K562 (cell line): ENCODE measurements at regions not wholly inside any gene's neighbourhood (a gene's known extent, or its start where the extent isn't known, plus 50 kb on each side); places are given as distances from the start of the nearest gene placed in this dataset.

Source experiments
- ATAC-seq: fragments of 200-7000 bp; cut with Tn5 transposase; 3 replicates; pipeline ENCODE4 v1.9.1; 2020; ENCODE audit warnings: moderate library complexity
- BruUV-seq: library from RNA; stranded (reverse); fragments of 400-500 nt; replicated peaks from 2 replicates; lab custom pipeline; 2021; lab: Mats Ljungman, UMichigan
- CTCF ChIA-PET: fragments of 300-600 bp; formaldehyde crosslinking; extraction: SDS; loops from one replicate; lab custom pipeline; 2021; ENCODE audit warnings: low intra/inter-chr PET ratio; lab: Yijun Ruan, JAX
- POLR2A ChIA-PET: fragments of 300-600, 350-650 bp; sonication (Branson Sonifier 250); formaldehyde crosslinking; extraction: SDS; loops from one replicate; lab custom pipeline; 2021; ENCODE audit warnings: antibody characterized with exemption, inconsistent platforms; lab: Yijun Ruan, JAX
- DNase-seq, 4 experiments: peaks; one replicate each; pipeline versions ENCODE4 v3.0.0 to v3.0.0-alpha.2; 2011 to 2018; ENCODE audit warnings: low spot score in 3 of 4, mixed read lengths in 3 of 4; ENCODE audit errors: extremely low read depth in 1 of 4
- FAIRE-seq: peaks from 2 replicates; lab custom pipeline; 2011; peaks lifted over from hg19 to GRCh38; lab: Jason Lieb, UNC
- H2AFZ ChIP-seq: 2 replicates; pipeline ENCODE4 v1.6.0; 2011; ENCODE audit warnings: low read depth, low read length, control low read depth, inconsistent platforms
- H3K27ac ChIP-seq: fragments of 200-600 bp; 3 replicates; pipeline ENCODE4 v1.8.0; 2011; ENCODE audit warnings: low read depth, mild to moderate bottlenecking, control low read depth, inconsistent platforms, low read length, moderate library complexity, mixed read lengths; ENCODE audit errors: extremely low read depth
- H3K27me3 ChIP-seq, 2 experiments: fragments of 300-600 bp in 1 of 2; 2 replicates in 1 of 2; 3 replicates in 1 of 2; pipeline versions ENCODE4 v1.6.0 to v1.8.0; 2011; ENCODE audit warnings: inconsistent platforms in 2 of 2, low read length in 2 of 2, mild to moderate bottlenecking in 1 of 2, mixed read lengths in 1 of 2, moderate library complexity in 1 of 2; ENCODE audit not compliant: control insufficient read depth in 2 of 2, insufficient read depth in 2 of 2
- H3K36me3 ChIP-seq: fragments of 300-600 bp; 3 replicates; pipeline ENCODE4 v1.8.0; 2011; ENCODE audit warnings: mild to moderate bottlenecking, low read length, inconsistent platforms; ENCODE audit not compliant: control insufficient read depth, insufficient read depth
- H3K4me1 ChIP-seq, 2 experiments: fragments of 200-600 bp in 1 of 2; replicated peaks in 1 of 2; 2 replicates in 1 of 2; 3 replicates in 1 of 2; pipeline versions ENCODE4 v1.5.1 to v1.8.0; 2011; ENCODE audit warnings: inconsistent platforms in 2 of 2, low read length in 2 of 2, mild to moderate bottlenecking in 1 of 2, mixed read lengths in 1 of 2, moderate library complexity in 1 of 2; ENCODE audit not compliant: control insufficient read depth in 2 of 2, insufficient read depth in 2 of 2
- H3K4me2 ChIP-seq: 2 replicates; pipeline ENCODE4 v1.6.1; 2011; ENCODE audit warnings: low read length, control low read depth, inconsistent platforms, mixed read lengths; ENCODE audit not compliant: insufficient read depth
- H3K4me3 ChIP-seq: fragments of 200-600 bp; sonication (generic), shearing (Covaris generic); 2 replicates; pipeline ENCODE4 v1.5.1; 2016; ENCODE audit warnings: control low read depth, inconsistent platforms
- H3K79me2 ChIP-seq: fragments of 200-600 bp; 3 replicates; pipeline ENCODE4 v1.8.0; 2011; ENCODE audit warnings: low read length, inconsistent platforms; ENCODE audit not compliant: control insufficient read depth, insufficient read depth
- H3K9ac ChIP-seq, 2 experiments: 2 replicates each; pipeline versions ENCODE4 v1.6.0 to v1.6.1; 2011; ENCODE audit warnings: low read depth in 2 of 2, low read length in 2 of 2, control low read depth in 1 of 2, inconsistent platforms in 1 of 2, mild to moderate bottlenecking in 1 of 2, mixed read lengths in 1 of 2; ENCODE audit not compliant: insufficient read depth in 1 of 2
- H3K9me1 ChIP-seq: one replicate; pipeline ENCODE4 v1.6.0; 2011; ENCODE audit warnings: inconsistent platforms, mild to moderate bottlenecking, low read length, moderate library complexity; ENCODE audit not compliant: control insufficient read depth, insufficient read depth
- H3K9me3 ChIP-seq: replicated peaks from 2 replicates; pipeline ENCODE4 v1.5.1; 2011; ENCODE audit warnings: low read depth, low read length, inconsistent platforms; ENCODE audit not compliant: control insufficient read depth, insufficient read depth
- H4K20me1 ChIP-seq: replicated peaks from 2 replicates; pipeline ENCODE4 v1.6.1; 2011; ENCODE audit warnings: low read length, inconsistent platforms, mixed read lengths; ENCODE audit not compliant: control insufficient read depth, insufficient read depth
- BDP1 ChIP-seq: IDR thresholded peaks from 3 replicates; pipeline ENCODE4 v1.6.1; 2011; ENCODE audit not compliant: insufficient read length, insufficient read depth
- HEY1 ChIP-seq: fragments of 250-450 bp; sonication (Bioruptor Pico); IDR thresholded peaks from 2 replicates; pipeline ENCODE4 v1.5.0; 2020; ENCODE audit warnings: mild to moderate bottlenecking, moderate library complexity, borderline replicate concordance
- NCOA6 ChIP-seq: fragments of 450-650 bp; IDR thresholded peaks from 2 replicates; pipeline ENCODE4 v1.6.1; 2017; ENCODE audit warnings: mild to moderate bottlenecking
- RHOXF2B ChIP-seq: fragments of 250-450 bp; sonication (Bioruptor Pico); conservative IDR thresholded peaks from 2 replicates; pipeline ENCODE4 v1.5.1; 2021
- TCF7 ChIP-seq: sonication (generic); IDR thresholded peaks from 2 replicates; pipeline ENCODE4 v1.6.1; 2016; ENCODE audit warnings: antibody characterized with exemption, borderline replicate concordance
- ZNF436 ChIP-seq: fragments of 250-450, 450-650 bp; sonication (Bioruptor Pico); formaldehyde crosslinking; IDR thresholded peaks from 2 replicates; pipeline ENCODE4 v1.7.0; 2020; ENCODE audit warnings: mild to moderate bottlenecking
- WGBS: fragments of 100-300 bp; shearing (Covaris generic); methylation state at CpG from one replicate; pipeline ENCODE4 v1.1.6; 2016; ENCODE audit warnings: low coverage, mixed read lengths; ENCODE audit not compliant: insufficient coverage; ENCODE audit errors: missing lambda C conversion rate; 5-methylcytosine and 5-hydroxymethylcytosine counted together
- in situ Hi-C: fragments of 300-500 bp; cut with MboI; formaldehyde crosslinking; loops from 4 replicates; pipeline ENCODE4 v1.15.0; 2018; ENCODE audit warnings: inconsistent platforms, mixed read lengths
- intact Hi-C: fragments of 100-400 bp; cut with micrococcal nuclease; formaldehyde crosslinking; loops from 2 replicates; pipeline ENCODE4 v1.14.2; 2022
- TF ChIP-seq, protein P1 (sequence below): fragments of 450-650 bp; IDR thresholded peaks from 2 replicates; pipeline ENCODE4 v1.6.1; 2016; ENCODE audit warnings: mild to moderate bottlenecking, moderate library complexity
- TF ChIP-seq, protein P2 (sequence below): fragments of 450-650 bp; formaldehyde crosslinking; IDR thresholded peaks from 2 replicates; pipeline ENCODE4 v1.4.0; 2022; ENCODE audit warnings: mild to moderate bottlenecking, moderate library complexity
- TF ChIP-seq, protein P3 (sequence below): fragments of 450-650 bp; IDR thresholded peaks from 2 replicates; pipeline ENCODE4 v1.6.1; 2016; ENCODE audit warnings: antibody characterized with exemption

DNA sequence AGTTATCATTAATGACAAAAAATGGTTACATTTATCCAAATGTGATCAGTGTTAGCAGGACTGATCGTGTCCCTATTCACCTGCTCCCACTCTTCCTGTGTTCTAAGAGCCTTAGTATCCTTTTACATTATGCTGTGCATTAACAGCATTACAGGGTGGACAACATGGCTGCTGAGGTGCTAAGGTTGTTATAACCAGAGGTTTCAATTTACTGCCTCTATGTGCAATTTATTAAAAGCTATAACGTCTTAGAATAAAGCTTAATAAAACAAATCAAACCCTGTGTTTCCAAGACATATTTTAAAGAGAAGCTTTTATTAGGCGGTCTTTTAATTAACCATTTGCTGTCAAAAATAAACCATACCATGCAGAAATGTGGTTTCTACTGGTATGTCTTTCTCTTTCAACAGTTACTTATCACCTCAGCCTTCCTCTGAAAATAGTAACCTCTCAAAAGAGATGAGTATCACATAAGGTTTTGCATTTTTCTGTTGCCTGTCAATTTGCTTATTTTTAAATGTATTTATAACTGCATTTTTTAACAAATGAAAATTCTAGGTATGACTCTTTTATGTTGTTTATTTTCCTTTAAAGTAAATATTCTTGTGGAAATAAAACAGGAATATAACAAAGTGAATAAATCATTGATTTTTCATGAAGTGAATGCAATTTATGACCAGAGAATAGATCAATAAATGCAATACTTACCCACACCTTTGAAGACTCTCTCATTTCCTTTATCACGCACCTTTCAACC is 849.8 kb upstream of the SORCS1 start:
- in situ Hi-C loops = no loop called here

More for the DNA sequence above, 849.8 kb upstream of the SORCS1 start:
- intact Hi-C loops = no loop called here
- DNase-seq = no peak
- Histone ChIP-seq H3K36me3 (no peaks in the 10 kb centered on the region), H3K9me1 (no peaks in the 10 kb centered on the region), H2AFZ (no peak overlapping the region), H4K20me1 (no peaks in the 10 kb centered on the region), H3K79me2 (no peaks in the 10 kb centered on the region), H3K4me1 (no peaks in the 10 kb centered on the region), H3K9me3 (no peaks in the 10 kb centered on the region), H3K27me3 (no peaks in the 10 kb centered on the region), H3K9ac (no peak overlapping the region), H3K4me2 (no peak overlapping the region), H3K27ac (no peak overlapping the region), H3K4me3 (no peak overlapping the region)
- BruUV-seq = no TSS peak
- CTCF ChIA-PET = no interaction called here
- no peak for FAIRE-seq
- POLR2A ChIA-PET = no interaction called here
- WGBS = 0% methylated on average over 4 of the region's 4 CpGs
- no peak for ATAC-seq
- no peak for TF ChIP-seq BDP1
- no peak for TF ChIP-seq ZNF436 (CRISPR knock-in tag)
- TF ChIP-seq RHOXF2B (CRISPR knock-in tag) = no peak
- TF ChIP-seq NCOA6 = no peak
- TF ChIP-seq, protein P1, sequence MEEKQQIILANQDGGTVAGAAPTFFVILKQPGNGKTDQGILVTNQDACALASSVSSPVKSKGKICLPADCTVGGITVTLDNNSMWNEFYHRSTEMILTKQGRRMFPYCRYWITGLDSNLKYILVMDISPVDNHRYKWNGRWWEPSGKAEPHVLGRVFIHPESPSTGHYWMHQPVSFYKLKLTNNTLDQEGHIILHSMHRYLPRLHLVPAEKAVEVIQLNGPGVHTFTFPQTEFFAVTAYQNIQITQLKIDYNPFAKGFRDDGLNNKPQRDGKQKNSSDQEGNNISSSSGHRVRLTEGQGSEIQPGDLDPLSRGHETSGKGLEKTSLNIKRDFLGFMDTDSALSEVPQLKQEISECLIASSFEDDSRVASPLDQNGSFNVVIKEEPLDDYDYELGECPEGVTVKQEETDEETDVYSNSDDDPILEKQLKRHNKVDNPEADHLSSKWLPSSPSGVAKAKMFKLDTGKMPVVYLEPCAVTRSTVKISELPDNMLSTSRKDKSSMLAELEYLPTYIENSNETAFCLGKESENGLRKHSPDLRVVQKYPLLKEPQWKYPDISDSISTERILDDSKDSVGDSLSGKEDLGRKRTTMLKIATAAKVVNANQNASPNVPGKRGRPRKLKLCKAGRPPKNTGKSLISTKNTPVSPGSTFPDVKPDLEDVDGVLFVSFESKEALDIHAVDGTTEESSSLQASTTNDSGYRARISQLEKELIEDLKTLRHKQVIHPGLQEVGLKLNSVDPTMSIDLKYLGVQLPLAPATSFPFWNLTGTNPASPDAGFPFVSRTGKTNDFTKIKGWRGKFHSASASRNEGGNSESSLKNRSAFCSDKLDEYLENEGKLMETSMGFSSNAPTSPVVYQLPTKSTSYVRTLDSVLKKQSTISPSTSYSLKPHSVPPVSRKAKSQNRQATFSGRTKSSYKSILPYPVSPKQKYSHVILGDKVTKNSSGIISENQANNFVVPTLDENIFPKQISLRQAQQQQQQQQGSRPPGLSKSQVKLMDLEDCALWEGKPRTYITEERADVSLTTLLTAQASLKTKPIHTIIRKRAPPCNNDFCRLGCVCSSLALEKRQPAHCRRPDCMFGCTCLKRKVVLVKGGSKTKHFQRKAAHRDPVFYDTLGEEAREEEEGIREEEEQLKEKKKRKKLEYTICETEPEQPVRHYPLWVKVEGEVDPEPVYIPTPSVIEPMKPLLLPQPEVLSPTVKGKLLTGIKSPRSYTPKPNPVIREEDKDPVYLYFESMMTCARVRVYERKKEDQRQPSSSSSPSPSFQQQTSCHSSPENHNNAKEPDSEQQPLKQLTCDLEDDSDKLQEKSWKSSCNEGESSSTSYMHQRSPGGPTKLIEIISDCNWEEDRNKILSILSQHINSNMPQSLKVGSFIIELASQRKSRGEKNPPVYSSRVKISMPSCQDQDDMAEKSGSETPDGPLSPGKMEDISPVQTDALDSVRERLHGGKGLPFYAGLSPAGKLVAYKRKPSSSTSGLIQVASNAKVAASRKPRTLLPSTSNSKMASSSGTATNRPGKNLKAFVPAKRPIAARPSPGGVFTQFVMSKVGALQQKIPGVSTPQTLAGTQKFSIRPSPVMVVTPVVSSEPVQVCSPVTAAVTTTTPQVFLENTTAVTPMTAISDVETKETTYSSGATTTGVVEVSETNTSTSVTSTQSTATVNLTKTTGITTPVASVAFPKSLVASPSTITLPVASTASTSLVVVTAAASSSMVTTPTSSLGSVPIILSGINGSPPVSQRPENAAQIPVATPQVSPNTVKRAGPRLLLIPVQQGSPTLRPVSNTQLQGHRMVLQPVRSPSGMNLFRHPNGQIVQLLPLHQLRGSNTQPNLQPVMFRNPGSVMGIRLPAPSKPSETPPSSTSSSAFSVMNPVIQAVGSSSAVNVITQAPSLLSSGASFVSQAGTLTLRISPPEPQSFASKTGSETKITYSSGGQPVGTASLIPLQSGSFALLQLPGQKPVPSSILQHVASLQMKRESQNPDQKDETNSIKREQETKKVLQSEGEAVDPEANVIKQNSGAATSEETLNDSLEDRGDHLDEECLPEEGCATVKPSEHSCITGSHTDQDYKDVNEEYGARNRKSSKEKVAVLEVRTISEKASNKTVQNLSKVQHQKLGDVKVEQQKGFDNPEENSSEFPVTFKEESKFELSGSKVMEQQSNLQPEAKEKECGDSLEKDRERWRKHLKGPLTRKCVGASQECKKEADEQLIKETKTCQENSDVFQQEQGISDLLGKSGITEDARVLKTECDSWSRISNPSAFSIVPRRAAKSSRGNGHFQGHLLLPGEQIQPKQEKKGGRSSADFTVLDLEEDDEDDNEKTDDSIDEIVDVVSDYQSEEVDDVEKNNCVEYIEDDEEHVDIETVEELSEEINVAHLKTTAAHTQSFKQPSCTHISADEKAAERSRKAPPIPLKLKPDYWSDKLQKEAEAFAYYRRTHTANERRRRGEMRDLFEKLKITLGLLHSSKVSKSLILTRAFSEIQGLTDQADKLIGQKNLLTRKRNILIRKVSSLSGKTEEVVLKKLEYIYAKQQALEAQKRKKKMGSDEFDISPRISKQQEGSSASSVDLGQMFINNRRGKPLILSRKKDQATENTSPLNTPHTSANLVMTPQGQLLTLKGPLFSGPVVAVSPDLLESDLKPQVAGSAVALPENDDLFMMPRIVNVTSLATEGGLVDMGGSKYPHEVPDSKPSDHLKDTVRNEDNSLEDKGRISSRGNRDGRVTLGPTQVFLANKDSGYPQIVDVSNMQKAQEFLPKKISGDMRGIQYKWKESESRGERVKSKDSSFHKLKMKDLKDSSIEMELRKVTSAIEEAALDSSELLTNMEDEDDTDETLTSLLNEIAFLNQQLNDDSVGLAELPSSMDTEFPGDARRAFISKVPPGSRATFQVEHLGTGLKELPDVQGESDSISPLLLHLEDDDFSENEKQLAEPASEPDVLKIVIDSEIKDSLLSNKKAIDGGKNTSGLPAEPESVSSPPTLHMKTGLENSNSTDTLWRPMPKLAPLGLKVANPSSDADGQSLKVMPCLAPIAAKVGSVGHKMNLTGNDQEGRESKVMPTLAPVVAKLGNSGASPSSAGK = no peak
- no peak for TF ChIP-seq HEY1 (CRISPR knock-in tag)
- TF ChIP-seq, protein P2, sequence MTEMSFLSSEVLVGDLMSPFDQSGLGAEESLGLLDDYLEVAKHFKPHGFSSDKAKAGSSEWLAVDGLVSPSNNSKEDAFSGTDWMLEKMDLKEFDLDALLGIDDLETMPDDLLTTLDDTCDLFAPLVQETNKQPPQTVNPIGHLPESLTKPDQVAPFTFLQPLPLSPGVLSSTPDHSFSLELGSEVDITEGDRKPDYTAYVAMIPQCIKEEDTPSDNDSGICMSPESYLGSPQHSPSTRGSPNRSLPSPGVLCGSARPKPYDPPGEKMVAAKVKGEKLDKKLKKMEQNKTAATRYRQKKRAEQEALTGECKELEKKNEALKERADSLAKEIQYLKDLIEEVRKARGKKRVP = no peak
- TF ChIP-seq, protein P3, sequence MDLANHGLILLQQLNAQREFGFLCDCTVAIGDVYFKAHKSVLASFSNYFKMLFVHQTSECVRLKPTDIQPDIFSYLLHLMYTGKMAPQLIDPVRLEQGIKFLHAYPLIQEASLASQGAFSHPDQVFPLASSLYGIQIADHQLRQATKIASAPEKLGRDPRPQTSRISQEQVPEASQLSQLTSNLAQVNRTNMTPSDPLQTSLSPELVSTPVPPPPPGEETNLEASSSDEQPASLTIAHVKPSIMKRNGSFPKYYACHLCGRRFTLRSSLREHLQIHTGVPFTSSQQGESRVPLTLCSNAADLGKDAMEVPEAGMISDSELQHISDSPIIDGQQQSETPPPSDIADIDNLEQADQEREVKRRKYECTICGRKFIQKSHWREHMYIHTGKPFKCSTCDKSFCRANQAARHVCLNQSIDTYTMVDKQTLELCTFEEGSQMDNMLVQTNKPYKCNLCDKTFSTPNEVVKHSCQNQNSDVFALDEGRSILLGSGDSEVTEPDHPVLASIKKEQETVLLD = no peak
- TF ChIP-seq TCF7 = no peak
